ENCODE measurements at regions not wholly inside any gene's neighbourhood (a gene's known extent, or its start where the extent isn't known, plus 50 kb on each side); places are given as distances from the start of the nearest gene placed in this dataset.
A peak's percentile ranks its signal among the peaks of the same experiment; 100 is the strongest.

GRCh38 chr1:14190508-14190907, 408.0 kb upstream of the KAZN start:
- no peaks in the 10 kb centered on the region for H3K27me3 ChIP-seq (ENCODE audit: low read length)
- H3K4me2 ChIP-seq (ENCODE audit: low read length): peak overlapping the region; percentile 45
- no peak overlapping the region for H3K4me3 ChIP-seq (ENCODE audit: low read length)
- no peaks in the 10 kb centered on the region for H3K9me2 ChIP-seq (replicated peaks; ENCODE audit: low read length)
- H4K20me1 ChIP-seq (ENCODE audit: low read length): no peaks in the 10 kb centered on the region
- H3K9ac ChIP-seq (ENCODE audit: low read length): no peak overlapping the region
- H3K36me3 ChIP-seq (ENCODE audit: low read depth, low read length): no peaks in the 10 kb centered on the region
- H3K27ac ChIP-seq (ENCODE audit: low read length): no peak overlapping the region
- H3F3A ChIP-seq (ENCODE audit: low read length, unreplicated experiment): no peaks in the 10 kb centered on the region
- ATAC-seq: peak; percentile 99
- peaks cover 10% of the 10 kb centered on the region for H3K4me1 ChIP-seq (ENCODE audit: insufficient read depth, low read length)
- no peaks in the 10 kb centered on the region for H3K9me3 ChIP-seq (ENCODE audit: low read length)
- H2AFZ ChIP-seq (ENCODE audit: low read length): peak overlapping the region; percentile 65
- POLR2A ChIA-PET (ENCODE audit: unreplicated experiment): no interaction called here
- intact Hi-C loops (cut with micrococcal nuclease): no loop called here
- peak; percentile 69 for DNase-seq
- TF ChIP-seq EZH2phosphoT487 (IDR thresholded peaks at IDR 0.05; ENCODE audit: borderline replicate concordance, low read length) (no peak), EZH2 (IDR thresholded peaks at IDR 0.05; ENCODE audit: low read length, unreplicated experiment) (no peak), CTCF (conservative IDR thresholded peaks at IDR 0.05; ENCODE audit: low read depth, low read length) (no peak)
- CTCF ChIA-PET: no interaction called here
- no TSS peak for BruUV-seq (replicated peaks)
- H3K79me2 ChIP-seq (ENCODE audit: low read length): no peaks in the 10 kb centered on the region

DNA sequence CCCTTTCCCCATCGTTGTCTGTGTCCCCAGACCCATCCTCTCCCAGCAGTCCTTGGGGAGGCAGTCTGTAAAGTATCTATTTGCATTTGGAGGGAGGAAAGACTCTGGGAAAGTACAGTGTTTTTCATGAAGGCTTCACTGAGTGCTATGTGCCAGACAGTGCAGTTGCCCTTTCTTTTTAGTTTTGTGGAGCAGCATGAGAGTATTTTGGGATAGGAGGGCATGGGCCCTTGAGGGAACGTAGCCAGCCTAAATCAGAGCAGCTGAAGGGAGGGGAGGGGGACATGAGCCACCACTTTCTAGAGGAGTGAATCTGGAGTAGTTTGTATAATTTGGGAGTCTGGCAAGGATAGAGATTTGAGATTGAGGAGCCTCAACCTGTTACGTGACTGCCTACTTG, 404.0 kb upstream of the KAZN start:
- BruUV-seq (replicated peaks): no TSS peak
- Histone ChIP-seq H3K36me3 (ENCODE audit: low read depth, low read length) (no peaks in the 10 kb centered on the region), H4K20me1 (ENCODE audit: low read length) (no peaks in the 10 kb centered on the region), H3K9me2 (replicated peaks; ENCODE audit: low read length) (no peaks in the 10 kb centered on the region), H3K27ac (ENCODE audit: low read length) (no peak overlapping the region), H3K9me3 (ENCODE audit: low read length) (no peaks in the 10 kb centered on the region), H3K27me3 (ENCODE audit: low read length) (no peaks in the 10 kb centered on the region), H3F3A (ENCODE audit: low read length, unreplicated experiment) (no peaks in the 10 kb centered on the region), H3K9ac (ENCODE audit: low read length) (no peak overlapping the region), H3K4me2 (ENCODE audit: low read length) (no peak overlapping the region), H3K4me3 (ENCODE audit: low read length) (no peak overlapping the region), H3K79me2 (ENCODE audit: low read length) (no peaks in the 10 kb centered on the region), H3K4me1 (ENCODE audit: insufficient read depth, low read length) (peaks cover 10% of the 10 kb centered on the region), H2AFZ (ENCODE audit: low read length) (no peak overlapping the region)
- DNase-seq (no peak), ATAC-seq (no peak)
- TF ChIP-seq CTCF (conservative IDR thresholded peaks at IDR 0.05; ENCODE audit: low read depth, low read length): no peak
- no peak for TF ChIP-seq EZH2 (IDR thresholded peaks at IDR 0.05; ENCODE audit: low read length, unreplicated experiment)
- no peak for TF ChIP-seq EZH2phosphoT487 (IDR thresholded peaks at IDR 0.05; ENCODE audit: borderline replicate concordance, low read length)
- intact Hi-C loops (cut with micrococcal nuclease): no loop called here
- CTCF ChIA-PET: no interaction called here
- POLR2A ChIA-PET (ENCODE audit: unreplicated experiment): no interaction called here

- H3K79me2 ChIP-seq (ENCODE audit: low read length): no peaks in the 10 kb centered on the region
- H3K27ac ChIP-seq (ENCODE audit: low read length): no peak overlapping the region
- no peak for TF ChIP-seq CTCF (conservative IDR thresholded peaks at IDR 0.05; ENCODE audit: low read depth, low read length)
- no peak for TF ChIP-seq EZH2 (IDR thresholded peaks at IDR 0.05; ENCODE audit: low read length, unreplicated experiment)
- no peak for TF ChIP-seq EZH2phosphoT487 (IDR thresholded peaks at IDR 0.05; ENCODE audit: borderline replicate concordance, low read length)
- H3K9ac ChIP-seq (ENCODE audit: low read length): no peak overlapping the region
- H3K36me3 ChIP-seq (ENCODE audit: low read depth, low read length): no peaks in the 10 kb centered on the region
- no peaks in the 10 kb centered on the region for H3K9me2 ChIP-seq (replicated peaks; ENCODE audit: low read length)
- no peaks in the 10 kb centered on the region for H4K20me1 ChIP-seq (ENCODE audit: low read length)
- intact Hi-C loops (cut with micrococcal nuclease): no loop called here
- H3F3A ChIP-seq (ENCODE audit: low read length, unreplicated experiment): no peaks in the 10 kb centered on the region
- no peaks in the 10 kb centered on the region for H3K4me1 ChIP-seq (ENCODE audit: insufficient read depth, low read length)
- H3K4me3 ChIP-seq (ENCODE audit: low read length): no peak overlapping the region
- BruUV-seq (replicated peaks): no TSS peak
- POLR2A ChIA-PET (ENCODE audit: unreplicated experiment): no interaction called here
- H3K4me2 ChIP-seq (ENCODE audit: low read length): no peak overlapping the region
- no peaks in the 10 kb centered on the region for H3K27me3 ChIP-seq (ENCODE audit: low read length)
- CTCF ChIA-PET: no interaction called here
- H3K9me3 ChIP-seq (ENCODE audit: low read length): no peaks in the 10 kb centered on the region
- DNase-seq (no peak), ATAC-seq (no peak)
- H2AFZ ChIP-seq (ENCODE audit: low read length): no peak overlapping the region
Measured at GRCh38 chr1:14205066-14205465, 393.4 kb upstream of the KAZN start.
